Esophagus muscularis mucosa (tissue), 4 donors: ENCODE measurements at regions not wholly inside any gene's neighbourhood (a gene's known extent, or its start where the extent isn't known, plus 50 kb on each side); places are given as distances from the start of the nearest gene placed in this dataset.

ENCODE experiments used
- CTCF ChIP-seq, 3 experiments: fragments of 200-600 bp in 2 of 3; fragments of 450-650 bp in 1 of 3; sonication (generic) in 2 of 3; IDR thresholded peaks; one replicate each; pipeline ENCODE4 v1.5.1; 2017 to 2019; ENCODE audit warnings: antibody characterized with exemption in 3 of 3, mild to moderate bottlenecking in 2 of 3, moderate library complexity in 1 of 3
- EP300 ChIP-seq: sonication (generic); formaldehyde crosslinking; IDR thresholded peaks from one replicate; pipeline ENCODE4 v1.6.1; 2017; ENCODE audit warnings: antibody characterized with exemption
- POLR2A ChIP-seq: fragments of 450-650 bp; IDR thresholded peaks from one replicate; pipeline ENCODE4 v1.6.1; 2017; ENCODE audit warnings: antibody characterized with exemption, moderate library complexity, mild to moderate bottlenecking, low read depth
- POLR2AphosphoS5 ChIP-seq, 2 donors: sonication (generic); formaldehyde crosslinking; IDR thresholded peaks; one replicate each; pipeline ENCODE4 v1.6.1; 2017; ENCODE audit warnings: antibody characterized with exemption in 2 of 2

- TF ChIP-seq CTCF (IDR thresholded peaks at IDR 0.05) (no peak), POLR2AphosphoS5 (IDR thresholded peaks at IDR 0.05) (no peak), POLR2A (no peak), EP300 (no peak)
Observed at GRCh38 chr6:91633374-91634111, 1046.7 kb upstream of the MAP3K7 start.
